Erythroblast (primary cell): ENCODE measurements at regions not wholly inside any gene's neighbourhood (a gene's known extent, or its start where the extent isn't known, plus 50 kb on each side); places are given as distances from the start of the nearest gene placed in this dataset.

ENCODE experiments used
- GATA1 ChIP-seq: IDR thresholded peaks from 2 replicates; pipeline ENCODE4 v1.6.1; 2011; ENCODE audit warnings: low read depth, mild to moderate bottlenecking, control low read depth, low read length, moderate library complexity
- POLR2A ChIP-seq: IDR thresholded peaks from 2 replicates; pipeline ENCODE4 v1.6.1; 2011; ENCODE audit warnings: mild to moderate bottlenecking, low read length

DNA sequence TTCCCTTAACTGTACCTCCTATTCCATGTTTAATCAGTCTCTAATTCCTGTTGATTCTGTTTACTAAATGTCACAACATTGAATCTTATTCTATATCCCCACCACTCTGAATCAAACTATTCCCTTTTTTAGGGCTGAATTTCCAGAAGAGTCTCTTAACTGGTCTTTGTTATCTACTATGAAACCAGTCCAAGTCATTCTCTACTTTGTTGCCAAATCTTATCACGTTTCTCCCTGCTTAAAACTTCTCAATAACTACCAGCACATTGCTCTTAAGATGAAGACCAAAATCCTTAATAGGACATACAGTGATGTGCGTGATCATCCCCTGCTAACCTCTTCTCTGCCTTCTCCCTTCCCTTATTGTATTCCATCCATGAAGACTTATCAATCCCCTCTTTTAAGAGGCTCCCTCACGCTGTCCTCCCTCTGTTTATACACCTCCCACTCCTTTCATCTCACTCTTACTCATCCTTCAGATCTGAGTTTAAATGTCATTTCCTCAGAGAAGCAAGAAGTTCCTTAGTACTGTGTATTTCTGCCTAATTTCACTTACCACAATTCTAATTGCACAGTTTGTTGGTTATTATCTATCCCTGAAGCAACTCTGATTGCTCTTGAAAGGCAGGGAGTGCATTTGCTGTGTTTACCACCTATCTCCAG lies 143.0 kb upstream of the AHI1 start:
- TF ChIP-seq POLR2A (no peak), GATA1 (no peak)
